ENCODE measurements at regions not wholly inside any gene's neighbourhood (a gene's known extent, or its start where the extent isn't known, plus 50 kb on each side); places are given as distances from the start of the nearest gene placed in this dataset.

DNA sequence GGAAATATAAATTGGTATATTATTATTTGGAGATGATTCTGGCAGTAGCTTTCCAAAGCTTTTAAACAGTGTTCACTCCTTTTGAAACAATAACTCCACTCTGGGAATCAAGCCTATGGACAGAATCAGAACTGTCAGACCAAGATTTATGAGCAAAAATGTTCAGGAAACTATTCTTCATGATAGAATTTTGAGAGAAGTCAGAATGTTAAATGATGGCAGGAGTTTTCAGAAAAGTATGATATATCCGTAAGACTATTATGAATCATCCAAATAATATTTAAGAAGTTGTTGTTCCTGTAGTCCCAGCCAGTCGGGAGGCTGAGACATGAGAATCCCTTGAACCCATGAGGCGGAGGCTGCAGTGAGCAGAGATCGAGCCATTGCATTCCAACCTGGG, 50.5 kb upstream of the ADGRG2 start:
- Mint-ChIP-seq H3K36me3 (no peaks in the 10 kb centered on the region), H3K9me3 (no peaks in the 10 kb centered on the region), H3K4me1 (no peaks in the 10 kb centered on the region), H3K4me3 (no peak overlapping the region), H3K27me3 (peaks cover 4% of the 10 kb centered on the region), H3K27ac (no peak overlapping the region)
- ATAC-seq (ENCODE audit: low read depth): no peak
- no peak for DNase-seq (ENCODE audit: low spot score in 2 of 2)

DNA sequence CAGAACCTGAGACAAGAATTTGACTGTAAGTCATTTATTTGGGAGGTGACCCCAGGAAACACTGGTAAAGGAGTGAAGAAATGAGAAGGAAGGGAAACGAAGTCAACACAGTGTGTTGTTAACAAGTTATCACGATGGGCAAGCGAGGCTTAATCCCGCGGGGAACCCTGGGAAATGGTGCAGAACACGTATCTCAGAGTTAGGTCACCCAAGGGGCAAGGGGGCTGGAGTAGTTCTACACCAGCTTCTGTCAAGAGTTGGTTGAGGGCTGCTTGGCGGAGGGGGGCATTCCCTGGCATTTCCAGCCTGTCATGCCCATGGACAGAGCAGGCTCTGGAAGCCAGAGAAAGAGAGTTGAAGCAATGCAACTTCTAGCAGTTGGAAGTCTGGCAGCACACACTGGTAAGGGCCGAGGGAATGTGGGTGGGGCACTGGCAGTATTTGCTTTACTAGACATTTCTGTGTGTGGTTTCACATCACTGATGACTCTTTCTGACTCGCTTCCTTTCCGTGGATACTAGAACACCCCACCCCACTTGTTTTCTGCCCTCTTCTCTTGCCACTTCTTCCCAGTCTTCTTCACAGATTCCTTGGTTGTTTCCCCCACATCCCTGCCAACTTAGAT, 52.2 kb upstream of the ADGRG2 start:
- no peak overlapping the region for H3K4me3 Mint-ChIP-seq
- ATAC-seq (ENCODE audit: low read depth): no peak
- no peak overlapping the region for H3K27ac Mint-ChIP-seq
- no peak for DNase-seq (ENCODE audit: low spot score in 2 of 2)
- no peaks in the 10 kb centered on the region for H3K9me3 Mint-ChIP-seq
- H3K4me1 Mint-ChIP-seq: no peaks in the 10 kb centered on the region
- peaks cover 4% of the 10 kb centered on the region for H3K27me3 Mint-ChIP-seq
- no peaks in the 10 kb centered on the region for H3K36me3 Mint-ChIP-seq

- Mint-ChIP-seq H3K27ac (no peak overlapping the region), H3K9me3 (no peaks in the 10 kb centered on the region), H3K36me3 (no peaks in the 10 kb centered on the region), H3K4me1 (no peaks in the 10 kb centered on the region), H3K4me3 (no peak overlapping the region), H3K27me3 (peaks cover 5% of the 10 kb centered on the region)
- no peak for ATAC-seq (ENCODE audit: low read depth)
- no peak for DNase-seq (ENCODE audit: low spot score in 2 of 2)
Observed at GRCh38 chrX:19176901-19177630, 54.8 kb upstream of the ADGRG2 start.

DNA sequence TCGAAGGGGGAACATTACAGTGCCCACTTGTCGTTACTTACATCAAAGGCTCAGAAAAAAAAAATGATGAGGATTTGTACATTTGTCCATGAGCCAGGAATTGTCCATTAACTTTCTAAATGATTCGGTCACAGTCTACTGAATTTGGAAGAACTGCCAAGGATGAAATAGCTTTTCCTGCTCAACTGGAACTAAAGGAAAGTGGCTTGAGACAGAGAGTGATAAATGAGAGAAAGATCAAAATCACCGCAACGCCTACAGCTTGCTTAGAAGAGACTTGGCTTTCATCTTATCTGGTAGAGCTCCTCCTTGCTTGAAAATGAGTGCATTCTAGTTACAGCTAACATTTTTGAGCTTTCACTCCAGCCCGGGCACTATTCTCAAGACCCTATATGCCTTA, 55.5 kb upstream of the ADGRG2 start:
- Mint-ChIP-seq H3K9me3 (no peaks in the 10 kb centered on the region), H3K4me3 (no peak overlapping the region), H3K27me3 (peaks cover 6% of the 10 kb centered on the region), H3K4me1 (no peaks in the 10 kb centered on the region), H3K27ac (no peak overlapping the region), H3K36me3 (no peaks in the 10 kb centered on the region)
- DNase-seq (ENCODE audit: low spot score in 2 of 2): no peak
- ATAC-seq (ENCODE audit: low read depth): no peak

GRCh38 chrX:19178402-19178801, 56.1 kb upstream of the ADGRG2 start:
- H3K36me3 Mint-ChIP-seq: no peaks in the 10 kb centered on the region
- no peaks in the 10 kb centered on the region for H3K9me3 Mint-ChIP-seq
- H3K4me3 Mint-ChIP-seq: no peak overlapping the region
- no peaks in the 10 kb centered on the region for H3K4me1 Mint-ChIP-seq
- H3K27ac Mint-ChIP-seq: no peak overlapping the region
- no peak for DNase-seq (ENCODE audit: low spot score in 2 of 2)
- ATAC-seq (ENCODE audit: low read depth): no peak
- H3K27me3 Mint-ChIP-seq: peaks cover 7% of the 10 kb centered on the region

- no peak overlapping the region for H3K27ac Mint-ChIP-seq
- no peaks in the 10 kb centered on the region for H3K9me3 Mint-ChIP-seq
- H3K27me3 Mint-ChIP-seq: peaks cover 7% of the 10 kb centered on the region
- no peaks in the 10 kb centered on the region for H3K4me1 Mint-ChIP-seq
- H3K4me3 Mint-ChIP-seq: no peak overlapping the region
- DNase-seq (ENCODE audit: low spot score in 2 of 2): no peak
- ATAC-seq (ENCODE audit: low read depth): no peak
- H3K36me3 Mint-ChIP-seq: no peaks in the 10 kb centered on the region
Observed at GRCh38 chrX:19179389-19179788, 57.1 kb upstream of the ADGRG2 start.

DNA sequence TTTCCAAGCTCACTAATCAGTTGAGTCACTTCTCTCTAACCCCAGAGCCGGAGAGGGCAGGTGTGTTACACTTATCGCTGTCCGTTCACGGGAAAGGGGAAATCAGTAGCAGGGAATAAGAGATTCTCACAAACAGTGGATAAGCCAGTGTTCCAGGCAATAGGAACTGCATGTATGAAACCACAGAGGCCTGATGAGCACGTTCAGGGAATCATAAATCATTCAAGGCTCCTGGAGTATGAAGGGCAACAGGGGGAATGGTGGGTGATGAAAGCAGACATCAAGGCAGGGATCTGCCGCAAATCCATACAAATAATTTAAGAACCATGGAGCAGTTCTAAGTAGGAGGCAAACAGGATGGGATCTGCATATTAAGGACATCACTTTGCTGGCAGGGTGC, 59.1 kb upstream of the ADGRG2 start:
- no peaks in the 10 kb centered on the region for H3K9me3 Mint-ChIP-seq
- no peaks in the 10 kb centered on the region for H3K4me1 Mint-ChIP-seq
- no peaks in the 10 kb centered on the region for H3K36me3 Mint-ChIP-seq
- H3K27me3 Mint-ChIP-seq: peaks cover 3% of the 10 kb centered on the region
- H3K27ac Mint-ChIP-seq: no peak overlapping the region
- ATAC-seq (ENCODE audit: low read depth): no peak
- no peak for DNase-seq (ENCODE audit: low spot score in 2 of 2)
- H3K4me3 Mint-ChIP-seq: no peak overlapping the region

DNA sequence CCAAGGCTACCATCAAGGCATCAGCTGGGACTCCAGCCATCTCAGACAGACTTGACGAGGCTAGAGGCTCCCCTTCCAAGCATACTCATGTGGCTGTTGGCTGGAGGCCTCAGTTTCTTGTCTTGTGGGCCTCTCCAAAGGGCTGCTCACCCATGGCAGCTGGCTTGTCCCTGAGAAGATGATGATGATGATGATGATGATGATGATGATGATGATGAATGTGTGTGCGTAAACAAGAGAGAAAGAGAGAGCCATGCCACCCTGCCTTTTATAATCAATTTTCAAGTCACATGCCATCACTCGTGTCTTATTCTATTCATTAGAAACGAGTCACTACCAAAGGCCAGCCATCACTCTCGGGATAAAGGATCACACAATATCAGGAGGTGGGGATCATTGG, 60.5 kb upstream of the ADGRG2 start:
- H3K27ac Mint-ChIP-seq: no peak overlapping the region
- H3K4me3 Mint-ChIP-seq: no peak overlapping the region
- ATAC-seq (ENCODE audit: low read depth): no peak
- H3K27me3 Mint-ChIP-seq: peaks cover 3% of the 10 kb centered on the region
- no peaks in the 10 kb centered on the region for H3K4me1 Mint-ChIP-seq
- no peak for DNase-seq (ENCODE audit: low spot score in 2 of 2)
- no peaks in the 10 kb centered on the region for H3K9me3 Mint-ChIP-seq
- no peaks in the 10 kb centered on the region for H3K36me3 Mint-ChIP-seq

- no peak for ATAC-seq (ENCODE audit: low read depth)
- peaks cover 3% of the 10 kb centered on the region for H3K27me3 Mint-ChIP-seq
- no peaks in the 10 kb centered on the region for H3K9me3 Mint-ChIP-seq
- H3K27ac Mint-ChIP-seq: no peak overlapping the region
- H3K4me3 Mint-ChIP-seq: no peak overlapping the region
- no peaks in the 10 kb centered on the region for H3K4me1 Mint-ChIP-seq
- H3K36me3 Mint-ChIP-seq: no peaks in the 10 kb centered on the region
- no peak for DNase-seq (ENCODE audit: low spot score in 2 of 2)
Observed at GRCh38 chrX:19183761-19184477, 61.7 kb upstream of the ADGRG2 start.

DNA sequence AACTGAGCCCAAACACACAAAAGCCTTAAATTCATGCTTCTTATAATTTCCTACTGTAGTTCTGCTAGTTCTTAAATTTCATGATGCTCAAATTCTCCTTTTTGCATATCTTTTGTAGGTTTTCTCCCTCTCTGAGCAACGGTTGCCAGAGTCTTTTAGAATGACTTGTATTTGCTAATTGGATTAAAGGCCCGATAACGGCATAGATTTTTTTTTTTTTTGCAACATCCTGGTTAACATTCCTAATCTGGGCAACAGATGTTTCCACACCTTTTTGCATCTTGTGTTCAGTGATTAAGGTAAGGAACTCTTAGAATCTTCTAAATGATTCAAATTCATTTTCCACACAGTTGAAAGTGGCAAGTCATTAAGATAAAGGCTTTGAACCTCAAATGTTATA, 66.3 kb upstream of the ADGRG2 start:
- H3K4me1 Mint-ChIP-seq: no peaks in the 10 kb centered on the region
- no peaks in the 10 kb centered on the region for H3K9me3 Mint-ChIP-seq
- DNase-seq (ENCODE audit: low spot score in 2 of 2) (no peak), ATAC-seq (ENCODE audit: low read depth) (no peak)
- H3K27me3 Mint-ChIP-seq: peaks cover 2% of the 10 kb centered on the region
- no peaks in the 10 kb centered on the region for H3K36me3 Mint-ChIP-seq
- H3K4me3 Mint-ChIP-seq: no peak overlapping the region
- no peak overlapping the region for H3K27ac Mint-ChIP-seq

DNA sequence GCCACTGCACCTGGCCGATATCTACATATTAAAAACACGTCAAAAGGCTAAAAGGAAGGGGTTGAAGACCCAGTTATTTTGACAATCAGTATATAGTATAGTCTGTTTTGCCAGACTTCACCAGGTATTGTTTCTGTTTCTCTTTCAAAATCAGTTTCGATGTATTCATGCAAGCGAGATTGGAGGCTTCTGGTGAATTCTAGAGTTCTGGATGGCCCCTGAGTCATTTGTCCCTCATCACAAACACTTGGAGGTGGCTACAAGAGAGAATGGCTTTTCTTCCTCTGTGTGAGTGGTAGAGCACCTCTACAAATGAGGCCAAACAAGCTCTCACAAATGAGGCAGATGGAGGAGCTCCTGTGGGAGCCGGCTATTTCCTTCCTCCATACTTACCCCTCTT, 68.6 kb upstream of the ADGRG2 start:
- DNase-seq (ENCODE audit: low spot score in 2 of 2): no peak
- Mint-ChIP-seq H3K4me3 (no peak overlapping the region), H3K27ac (no peak overlapping the region), H3K27me3 (peaks cover 2% of the 10 kb centered on the region), H3K36me3 (no peaks in the 10 kb centered on the region), H3K4me1 (peaks cover 4% of the 10 kb centered on the region), H3K9me3 (no peaks in the 10 kb centered on the region)
- ATAC-seq (ENCODE audit: low read depth): no peak

DNA sequence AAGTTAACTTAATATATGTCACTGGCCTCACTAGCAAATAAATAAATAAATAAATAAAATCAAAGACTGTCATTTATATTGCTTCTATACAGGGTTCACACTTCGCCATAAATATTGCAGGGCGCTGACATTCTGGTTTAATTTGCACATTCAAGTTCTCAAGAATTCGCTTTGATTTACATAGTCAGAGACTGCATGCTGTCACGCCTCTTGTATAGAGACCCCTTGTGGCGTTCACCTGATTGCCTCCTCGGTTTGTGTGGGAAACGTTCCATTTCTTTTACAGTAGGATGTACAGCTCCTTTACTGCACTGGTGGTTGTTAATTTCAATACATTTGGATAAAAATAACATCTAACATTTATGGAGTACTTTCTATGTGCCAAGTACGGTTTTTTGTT, 71.3 kb upstream of the ADGRG2 start:
- ATAC-seq (ENCODE audit: low read depth) (no peak), DNase-seq (ENCODE audit: low spot score in 2 of 2) (no peak)
- no peaks in the 10 kb centered on the region for H3K36me3 Mint-ChIP-seq
- no peak overlapping the region for H3K4me3 Mint-ChIP-seq
- H3K9me3 Mint-ChIP-seq: no peaks in the 10 kb centered on the region
- H3K27me3 Mint-ChIP-seq: peaks cover 2% of the 10 kb centered on the region
- H3K27ac Mint-ChIP-seq: no peak overlapping the region
- H3K4me1 Mint-ChIP-seq: peaks cover 4% of the 10 kb centered on the region

DNA sequence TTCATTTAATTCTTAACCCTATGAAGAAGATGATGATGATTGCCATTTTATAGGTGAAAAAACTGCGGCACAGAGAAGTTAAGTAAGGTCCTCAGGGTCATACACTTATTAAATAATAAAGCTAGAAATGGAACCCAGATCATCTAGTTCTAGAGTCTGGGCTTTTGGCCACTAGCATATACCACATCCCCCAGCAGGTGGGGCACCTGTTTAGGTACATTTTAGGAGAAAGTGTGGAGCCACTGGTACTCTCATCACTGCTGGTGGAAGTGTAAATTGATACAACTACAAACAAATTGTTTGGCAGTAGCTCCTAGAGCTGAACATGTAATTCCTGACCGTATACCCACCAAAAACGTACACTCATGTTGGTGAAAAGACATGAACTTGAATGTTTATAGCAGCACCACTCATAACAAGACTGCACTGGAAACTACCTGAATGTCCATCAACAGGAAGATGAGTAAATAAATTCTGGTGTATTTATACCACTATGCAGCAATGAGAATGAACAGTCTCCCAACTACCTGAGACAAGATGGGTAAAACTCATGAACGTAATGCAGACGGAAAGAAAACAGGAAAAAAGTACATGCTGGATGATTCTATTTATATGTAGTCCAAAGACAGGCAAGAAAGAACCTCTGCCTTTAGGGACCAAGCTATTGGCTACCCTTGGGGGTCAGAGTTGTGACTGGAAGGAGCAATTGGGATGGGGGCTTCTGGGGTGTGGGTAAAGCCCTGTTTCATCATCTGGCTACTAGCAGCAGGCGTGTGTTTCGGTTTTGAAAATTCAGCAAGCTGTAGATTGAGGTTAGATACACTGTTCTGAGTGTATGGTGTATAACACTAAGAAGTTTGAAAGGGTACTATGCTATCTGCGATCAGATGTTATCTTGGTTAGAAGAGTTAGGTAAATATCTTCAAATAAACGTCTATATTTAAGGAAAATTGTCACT, 72.3 kb upstream of the ADGRG2 start:
- ATAC-seq (ENCODE audit: low read depth) (no peak), DNase-seq (ENCODE audit: low spot score in 2 of 2) (no peak)
- H3K27ac Mint-ChIP-seq: no peak overlapping the region
- H3K36me3 Mint-ChIP-seq: no peaks in the 10 kb centered on the region
- H3K4me3 Mint-ChIP-seq: peak overlapping the region; percentile 4
- H3K27me3 Mint-ChIP-seq: peaks cover 2% of the 10 kb centered on the region
- H3K4me1 Mint-ChIP-seq: peaks cover 4% of the 10 kb centered on the region
- no peaks in the 10 kb centered on the region for H3K9me3 Mint-ChIP-seq

DNA sequence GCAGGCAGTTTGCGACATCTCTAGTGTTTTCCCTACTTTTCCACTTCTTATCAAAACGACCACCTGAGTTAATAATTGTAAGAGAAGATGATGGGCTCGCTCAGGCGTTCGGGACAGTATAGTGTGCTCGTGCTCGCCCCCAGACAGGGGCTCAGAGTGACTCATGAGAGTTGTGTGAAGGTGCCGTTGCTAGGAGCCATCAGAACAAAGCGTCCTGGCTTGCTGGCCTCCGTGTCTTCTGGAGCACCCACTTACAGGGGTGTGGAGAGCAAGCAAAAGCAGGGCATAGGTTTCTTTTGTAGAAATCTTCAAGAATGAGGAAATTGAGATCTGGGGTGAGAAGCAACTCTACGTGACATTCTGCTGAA, 73.0 kb upstream of the ADGRG2 start:
- no peaks in the 10 kb centered on the region for H3K36me3 Mint-ChIP-seq
- DNase-seq (ENCODE audit: low spot score in 2 of 2) (no peak), ATAC-seq (ENCODE audit: low read depth) (no peak)
- H3K9me3 Mint-ChIP-seq: no peaks in the 10 kb centered on the region
- H3K4me1 Mint-ChIP-seq: peaks cover 4% of the 10 kb centered on the region
- H3K27me3 Mint-ChIP-seq: peaks cover 2% of the 10 kb centered on the region
- H3K27ac Mint-ChIP-seq: no peak overlapping the region
- H3K4me3 Mint-ChIP-seq: no peak overlapping the region
